NCI-H82 (cell line): ENCODE measurements at regions not wholly inside any gene's neighbourhood (a gene's known extent, or its start where the extent isn't known, plus 50 kb on each side); places are given as distances from the start of the nearest gene placed in this dataset.

ENCODE experiments used
- DNase-seq: peaks from one replicate; lab custom pipeline; 2025; lab: John Stamatoyannopoulos, UW

DNA sequence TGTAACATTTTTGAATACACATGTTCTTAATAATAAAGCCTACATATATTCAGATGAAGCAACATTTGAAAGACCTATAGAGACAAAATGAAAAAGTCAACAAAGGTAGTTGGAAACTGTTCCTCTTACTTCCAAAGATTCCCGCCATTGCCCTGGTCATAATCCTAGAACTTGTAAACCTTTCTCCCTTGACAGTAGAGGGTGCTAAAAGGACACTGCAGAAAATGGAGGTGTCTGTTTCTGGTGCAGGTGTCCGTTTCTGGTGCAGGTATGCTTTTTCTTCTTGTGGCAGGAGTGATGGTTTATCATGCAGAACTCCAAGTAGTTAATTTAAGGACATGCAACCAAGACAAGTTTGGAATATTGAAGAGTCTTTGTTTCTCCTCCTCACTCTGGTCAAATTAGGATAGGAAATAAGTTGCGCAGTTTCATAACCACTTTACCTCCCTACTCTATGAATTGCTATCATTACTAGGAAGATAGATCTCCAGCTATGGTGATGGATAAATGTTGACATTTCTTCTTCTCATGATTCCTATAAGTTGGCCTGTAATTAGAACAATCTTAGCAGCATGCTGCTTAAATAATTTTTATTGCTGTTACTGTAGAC, 56.0 kb upstream of the FAM174A start:
- peak; percentile 45 for DNase-seq

GRCh38 chr5:100472091-100472490, 63.1 kb upstream of the FAM174A start:
- DNase-seq, result no peak

DNA sequence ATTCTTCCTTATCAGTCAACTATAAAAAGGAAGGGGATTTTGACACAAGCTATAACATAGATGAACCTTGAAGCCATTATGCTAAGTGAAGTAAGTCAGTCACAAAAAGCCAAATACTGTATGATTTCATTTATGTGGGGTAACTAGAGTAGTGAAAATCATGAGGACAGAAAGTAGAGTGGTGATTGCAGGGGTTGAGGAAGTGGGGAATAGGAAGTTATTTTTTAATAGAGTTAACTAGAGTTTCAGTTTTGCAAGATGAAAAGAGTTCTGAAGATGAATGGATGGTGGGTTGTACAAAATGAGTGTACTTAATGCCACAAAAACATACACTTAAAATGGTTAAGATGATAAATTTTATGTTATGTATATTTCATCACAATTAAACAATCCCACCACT, 65.4 kb upstream of the FAM174A start:
- no peak for DNase-seq

- DNase-seq, result no peak
Observed at GRCh38 chr5:100464418-100464817, 70.8 kb upstream of the FAM174A start.

- no peak for DNase-seq
Observed at GRCh38 chr5:100456615-100457014, 78.6 kb upstream of the FAM174A start.

GRCh38 chr5:100452126-100452525, 83.0 kb upstream of the FAM174A start:
- no peak for DNase-seq

GRCh38 chr5:100448111-100448528, 87.1 kb upstream of the FAM174A start:
- DNase-seq, result no peak

GRCh38 chr5:100446879-100447430, 88.2 kb upstream of the FAM174A start:
- DNase-seq, result no peak

GRCh38 chr5:100444961-100445360, 90.2 kb upstream of the FAM174A start:
- DNase-seq, result no peak

GRCh38 chr5:100434815-100435214, 100.4 kb upstream of the FAM174A start:
- DNase-seq, result no peak

DNA sequence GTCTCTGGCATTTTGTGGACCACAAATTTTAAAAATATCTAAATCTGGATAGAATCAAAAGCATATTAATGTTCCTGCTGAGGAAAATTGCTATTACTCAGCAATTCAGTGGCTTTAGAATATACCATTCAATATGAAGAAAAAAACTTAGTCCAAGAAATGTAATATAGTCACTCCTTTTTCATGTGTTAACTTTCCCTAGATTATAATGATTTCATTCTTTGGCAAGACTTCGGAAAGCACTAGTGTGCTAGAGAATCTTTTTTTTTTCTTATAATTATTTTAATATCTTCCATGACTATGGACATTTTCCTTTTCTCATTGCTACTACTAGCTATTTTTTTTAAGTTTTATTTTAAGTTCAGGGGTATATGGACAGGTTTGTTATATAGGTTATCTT, 102.4 kb upstream of the FAM174A start:
- no peak for DNase-seq

DNA sequence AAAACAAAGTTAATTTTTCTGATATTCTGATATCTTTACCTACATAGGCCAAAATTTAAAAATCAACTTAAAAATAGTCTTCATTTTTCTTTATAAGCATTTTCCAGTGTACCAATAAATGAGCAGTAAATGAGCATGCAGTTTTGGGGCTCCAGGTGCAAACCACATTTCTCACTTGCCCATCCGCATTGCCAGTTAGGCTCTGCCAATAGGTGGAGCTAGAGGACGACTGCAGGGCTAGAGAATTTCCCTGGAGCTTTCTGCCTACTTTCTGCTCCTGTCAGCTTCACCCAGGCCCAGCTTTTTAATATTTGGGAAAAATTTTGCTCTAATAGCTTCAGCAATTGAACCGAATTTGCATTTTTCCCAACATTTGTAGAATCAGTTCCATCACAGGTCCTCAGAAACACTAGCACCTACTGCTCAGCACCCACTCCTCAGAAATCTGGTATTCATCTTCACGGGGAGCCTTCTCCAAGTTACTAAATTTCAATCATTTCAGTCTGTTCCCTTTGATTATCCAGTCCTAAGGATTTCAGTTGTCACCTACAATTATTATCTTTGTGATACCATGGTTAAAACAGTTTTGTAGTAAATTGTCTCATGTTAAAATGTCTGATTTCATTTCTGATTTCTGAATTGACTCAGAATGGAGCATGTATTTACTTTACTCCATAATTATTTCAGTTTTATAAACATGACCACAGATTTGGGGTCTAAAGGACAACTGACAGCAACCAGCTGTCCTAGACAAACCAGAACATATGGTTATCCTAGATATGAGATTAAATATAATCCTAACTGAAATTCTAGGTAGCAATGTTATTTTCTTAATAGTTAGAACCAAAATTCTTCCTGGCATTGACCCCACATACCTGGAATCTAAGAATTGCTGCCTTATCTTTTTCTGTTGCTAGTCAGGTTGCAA, 104.6 kb upstream of the FAM174A start:
- peak; percentile 63 for DNase-seq

- DNase-seq, result no peak
Observed at GRCh38 chr5:100424787-100425186, 110.4 kb upstream of the FAM174A start.

DNA sequence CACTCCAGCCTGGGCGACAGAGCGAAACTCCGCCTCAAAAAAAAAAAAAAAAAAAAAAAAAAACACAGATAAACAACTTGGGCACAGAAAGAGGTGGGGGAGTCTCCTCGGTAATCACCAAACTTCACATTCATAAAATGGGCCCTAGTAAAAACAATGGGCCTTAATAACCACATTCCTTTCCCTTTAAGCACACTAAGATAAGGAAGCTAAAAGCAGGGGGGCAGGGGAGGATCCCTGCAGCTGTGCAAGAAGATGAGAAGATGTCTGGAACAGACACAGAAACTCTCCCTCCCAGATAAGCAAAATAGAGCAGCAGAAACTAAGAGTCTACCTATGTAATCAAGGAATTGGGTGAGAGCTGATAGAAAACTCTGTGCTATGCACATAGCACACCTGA, 111.2 kb upstream of the FAM174A start:
- DNase-seq, result no peak

DNA sequence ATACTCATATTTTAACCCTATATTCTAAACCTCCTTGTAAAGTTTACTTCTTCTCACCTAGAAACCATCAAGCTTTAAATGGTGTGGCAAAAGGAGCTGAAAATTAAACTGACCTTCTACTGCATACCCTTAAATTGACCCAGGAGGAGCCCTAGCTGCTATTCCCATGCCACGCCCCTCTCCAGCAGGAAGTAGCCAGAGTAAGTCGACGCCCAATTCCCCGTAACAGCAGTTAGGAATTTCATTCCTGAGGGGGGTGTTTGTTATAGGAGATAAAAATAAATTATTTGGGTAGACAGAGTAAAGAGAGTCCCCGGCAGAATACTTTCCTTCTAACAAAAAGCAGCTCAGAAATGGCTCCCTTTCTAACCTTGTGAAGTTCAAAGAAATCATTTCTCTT, 111.8 kb upstream of the FAM174A start:
- no peak for DNase-seq

GRCh38 chr5:100421360-100421759, 113.8 kb upstream of the FAM174A start:
- DNase-seq, result no peak

DNA sequence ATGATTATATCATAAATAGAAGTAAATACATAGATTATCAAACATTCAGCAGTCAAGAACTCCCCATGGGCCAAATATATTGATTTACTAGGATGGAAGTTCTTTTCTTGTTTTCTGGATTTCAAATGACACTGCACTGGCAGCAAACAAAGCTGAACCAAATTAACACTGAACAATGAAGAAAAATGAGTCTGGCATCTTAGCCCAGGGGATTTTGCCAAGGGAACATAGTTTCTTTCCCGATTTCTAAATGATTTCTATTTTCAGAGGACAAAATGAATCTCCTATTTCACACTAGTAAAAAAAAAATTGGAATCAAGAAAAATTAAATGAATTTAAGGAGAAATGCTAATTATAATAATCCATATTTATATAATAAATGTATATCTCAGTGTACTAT, 116.9 kb upstream of the FAM174A start:
- DNase-seq, result no peak

DNA sequence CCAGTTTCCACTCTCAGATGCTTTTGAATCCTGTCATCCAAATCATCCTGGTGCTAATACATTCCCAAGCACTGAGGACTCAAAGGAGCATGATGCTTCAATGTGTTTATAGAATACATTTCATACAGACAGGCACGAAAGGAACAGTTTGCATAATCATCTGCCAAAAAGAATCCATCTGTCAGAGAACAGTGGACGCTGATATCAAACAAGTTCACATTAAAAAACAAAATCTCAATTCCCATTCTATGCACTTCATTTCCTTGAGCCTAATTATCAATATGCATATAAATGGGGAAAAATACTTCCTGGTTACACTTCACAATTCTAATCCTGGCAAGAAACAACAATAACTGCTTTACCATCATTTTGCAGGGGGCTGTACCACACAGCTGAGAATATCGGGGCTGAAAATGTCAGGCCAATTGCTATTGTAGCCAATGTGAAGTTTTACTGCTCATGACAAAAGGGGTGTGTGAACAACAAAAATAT, 125.5 kb upstream of the FAM174A start:
- no peak for DNase-seq

DNA sequence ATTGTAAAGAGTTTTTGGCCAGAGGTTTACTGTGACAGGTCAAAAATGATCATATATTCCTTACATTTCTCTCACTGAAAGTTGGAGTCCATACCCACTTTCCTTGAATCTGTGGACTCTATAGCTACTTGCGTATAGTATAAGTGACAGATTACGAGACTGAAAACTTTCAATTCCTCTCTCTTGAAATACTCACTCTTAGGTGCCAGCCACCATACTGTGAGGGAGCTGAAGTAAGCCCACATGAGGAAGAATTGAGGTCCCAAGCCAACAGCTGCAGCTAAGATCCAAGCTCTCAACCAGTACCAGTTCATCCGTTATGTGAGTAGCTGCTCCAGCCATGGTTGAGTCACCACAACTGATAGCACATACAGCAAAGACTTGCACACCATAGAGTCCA, 128.1 kb upstream of the FAM174A start:
- DNase-seq, result no peak

GRCh38 chr5:100406640-100407039, 128.5 kb upstream of the FAM174A start:
- no peak for DNase-seq

DNA sequence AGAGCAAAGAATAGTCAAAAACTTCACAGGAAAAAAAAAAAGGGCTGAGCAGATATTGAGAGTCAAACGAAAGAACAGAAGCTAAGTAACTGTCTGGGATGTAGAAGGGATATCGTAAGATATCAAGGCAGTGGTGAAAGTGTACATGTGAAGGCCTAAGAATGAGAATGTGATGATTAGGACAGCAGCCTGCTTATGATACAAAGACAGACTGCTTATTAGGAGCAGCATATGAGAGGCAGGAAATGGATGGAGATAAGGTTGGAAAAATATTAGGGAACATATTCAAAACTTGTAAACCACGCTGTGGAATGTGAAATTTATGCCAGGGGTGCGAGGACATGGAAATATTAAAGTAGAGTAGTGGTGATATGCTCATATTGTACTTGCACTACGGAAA, 133.1 kb upstream of the FAM174A start:
- DNase-seq, result no peak

DNA sequence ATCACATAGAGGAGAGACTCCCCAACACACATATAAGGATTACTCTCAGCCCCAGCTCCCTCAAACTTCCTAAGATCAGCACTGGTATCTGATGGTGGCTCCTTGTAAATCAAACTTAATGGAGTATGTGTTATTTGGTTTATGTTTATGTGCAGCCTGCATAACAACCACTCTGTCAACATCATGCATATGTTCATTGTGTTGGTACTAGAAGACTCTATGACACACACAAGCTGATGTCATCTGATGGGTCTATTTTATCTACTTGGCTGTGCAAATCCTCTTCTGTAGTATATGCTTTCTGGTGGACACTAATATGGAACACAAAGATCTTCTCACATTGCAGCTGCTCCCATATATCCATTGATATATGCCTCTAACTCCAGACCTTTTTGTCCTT, 134.0 kb upstream of the FAM174A start:
- DNase-seq, result peak; percentile 20

DNA sequence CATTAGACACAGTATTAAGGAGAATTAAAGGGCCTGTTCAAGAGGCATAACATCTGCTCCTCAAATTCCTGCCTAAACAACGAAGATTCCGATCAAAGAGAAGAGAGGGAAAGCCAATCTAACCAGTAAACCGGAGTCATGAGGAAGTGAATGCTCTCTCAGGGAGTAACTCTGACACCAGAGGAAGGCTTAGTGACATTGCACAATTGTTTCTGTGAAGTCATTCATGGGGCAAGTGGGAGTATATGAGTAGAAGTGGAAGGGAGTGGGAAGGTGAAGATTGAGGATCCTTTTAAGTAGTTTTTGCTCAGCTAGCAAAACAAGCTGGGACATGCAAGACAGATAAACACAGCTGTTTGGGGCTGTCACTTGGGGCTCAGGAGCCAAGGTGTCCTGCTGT, 136.4 kb upstream of the FAM174A start:
- DNase-seq, result peak; percentile 89
